Mammary epithelial cell (primary cell): ENCODE measurements at regions not wholly inside any gene's neighbourhood (a gene's known extent, or its start where the extent isn't known, plus 50 kb on each side); places are given as distances from the start of the nearest gene placed in this dataset.

Source experiments
- CTCF ChIP-seq, 2 donors: IDR thresholded peaks in 1 of 2; conservative IDR thresholded peaks in 1 of 2; 2 replicates each; pipeline ENCODE4 v1.5.1; 2011 to 2012; ENCODE audit warnings: inconsistent platforms in 2 of 2, low read length in 2 of 2, mild to moderate bottlenecking in 2 of 2, control low read depth in 1 of 2, low read depth in 1 of 2; ENCODE audit not compliant: insufficient read depth in 1 of 2; ENCODE audit errors: extremely low read depth in 1 of 2
- EZH2 ChIP-seq: IDR thresholded peaks from 2 replicates; pipeline ENCODE4 v1.6.1; 2012; ENCODE audit warnings: low read length, inconsistent platforms, borderline replicate concordance

GRCh38 chr12:14249368-14249767 lies 116.1 kb upstream of the ATF7IP start:
- TF ChIP-seq CTCF (conservative IDR thresholded peaks at IDR 0.05 in 1 of 2, IDR thresholded peaks at IDR 0.05 in 1 of 2; ENCODE audit: extremely low read depth in 1 of 2, insufficient read depth in 1 of 2, low read depth in 1 of 2, low read length in 2 of 2) = no peak
- TF ChIP-seq EZH2 = no peak
